ENCODE measurements at regions not wholly inside any gene's neighbourhood (a gene's known extent, or its start where the extent isn't known, plus 50 kb on each side); places are given as distances from the start of the nearest gene placed in this dataset.

- no peak overlapping the region for H2AFZ ChIP-seq
- H3K4me2 ChIP-seq (ENCODE audit: unreplicated experiment) = no peak overlapping the region
- peaks cover 23% of the 10 kb centered on the region for H3K27me3 ChIP-seq (replicated peaks; ENCODE audit: insufficient read depth)
- no peak overlapping the region for H3K4me3 ChIP-seq
- in situ Hi-C loops (cut with MboI) = no loop called here
- no peak overlapping the region for H3K9ac ChIP-seq
- DNase-seq = no peak
- 0 out of 2 replicates have a peak, but pooled peaks cover 4% of the 10 kb centered on the region for H3K4me1 ChIP-seq (ENCODE audit: insufficient read depth)
- H3F3A ChIP-seq (ENCODE audit: insufficient read depth) = no peaks in the 10 kb centered on the region
- no peaks in the 10 kb centered on the region for H3K79me2 ChIP-seq (ENCODE audit: insufficient read depth)
- no peaks in the 10 kb centered on the region for H3K9me3 ChIP-seq (ENCODE audit: low read depth)
- TF ChIP-seq EZH2phosphoT487 (IDR thresholded peaks at IDR 0.05; ENCODE audit: insufficient read depth, low read depth) (no peak), EZH2 (IDR thresholded peaks at IDR 0.05; ENCODE audit: insufficient read depth, poor library complexity, severe bottlenecking) (no peak)
- H4K20me1 ChIP-seq (ENCODE audit: insufficient read depth) = no peaks in the 10 kb centered on the region
- no peak overlapping the region for H3K27ac ChIP-seq
- no peaks in the 10 kb centered on the region for H3K36me3 ChIP-seq (ENCODE audit: low read depth)
- H3K9me2 ChIP-seq (ENCODE audit: insufficient read depth) = no peaks in the 10 kb centered on the region
- WGBS, 2 experiments (ENCODE audit: low coverage in 1 of 2, low lambda C conversion rate in 2 of 2, missing lambda C conversion rate in 2 of 2) = 22 to 29% methylated on average over 2 of the region's 2 CpGs
Observed at GRCh38 chr3:31466866-31467265, 65.9 kb upstream of the STT3B start.

- Histone ChIP-seq H4K20me1 (ENCODE audit: insufficient read depth) (no peaks in the 10 kb centered on the region), H2AFZ (no peak overlapping the region), H3K27me3 (replicated peaks; ENCODE audit: insufficient read depth) (peaks cover 19% of the 10 kb centered on the region; the same call in 1 of the 2 replicates), H3F3A (ENCODE audit: insufficient read depth) (no peaks in the 10 kb centered on the region), H3K36me3 (ENCODE audit: low read depth) (no peaks in the 10 kb centered on the region), H3K9ac (no peak overlapping the region), H3K4me3 (no peak overlapping the region), H3K9me3 (ENCODE audit: low read depth) (no peaks in the 10 kb centered on the region), H3K79me2 (ENCODE audit: insufficient read depth) (no peaks in the 10 kb centered on the region), H3K4me1 (ENCODE audit: insufficient read depth) (0 out of 2 replicates have a peak, but pooled peaks cover 4% of the 10 kb centered on the region), H3K4me2 (ENCODE audit: unreplicated experiment) (no peak overlapping the region), H3K27ac (no peak overlapping the region), H3K9me2 (ENCODE audit: insufficient read depth) (no peaks in the 10 kb centered on the region)
- no peak for DNase-seq
- TF ChIP-seq EZH2phosphoT487 (IDR thresholded peaks at IDR 0.05; ENCODE audit: insufficient read depth, low read depth) (no peak), EZH2 (IDR thresholded peaks at IDR 0.05; ENCODE audit: insufficient read depth, poor library complexity, severe bottlenecking) (no peak)
- 63 to 67% methylated on average over 3 of the region's 3 CpGs for WGBS, 2 experiments (ENCODE audit: low coverage in 1 of 2, low lambda C conversion rate in 2 of 2, missing lambda C conversion rate in 2 of 2)
- in situ Hi-C loops (cut with MboI) = no loop called here
Observed at GRCh38 chr3:31468433-31468832, 64.3 kb upstream of the STT3B start.

GRCh38 chr3:31469385-31469784 is 63.3 kb upstream of the STT3B start:
- H3K79me2 ChIP-seq (ENCODE audit: insufficient read depth) = no peaks in the 10 kb centered on the region
- H3K27me3 ChIP-seq (replicated peaks; ENCODE audit: insufficient read depth) = peaks cover 19% of the 10 kb centered on the region
- H3K9ac ChIP-seq = no peak overlapping the region
- in situ Hi-C loops (cut with MboI) = no loop called here
- H3K4me1 ChIP-seq (ENCODE audit: insufficient read depth) = 0 out of 2 replicates have a peak, but pooled peaks cover 4% of the 10 kb centered on the region
- H2AFZ ChIP-seq = no peak overlapping the region
- H3K9me3 ChIP-seq (ENCODE audit: low read depth) = no peaks in the 10 kb centered on the region
- no peak overlapping the region for H3K4me2 ChIP-seq (ENCODE audit: unreplicated experiment)
- no peaks in the 10 kb centered on the region for H4K20me1 ChIP-seq (ENCODE audit: insufficient read depth)
- WGBS, 2 experiments (ENCODE audit: low coverage in 1 of 2, low lambda C conversion rate in 2 of 2, missing lambda C conversion rate in 2 of 2) = 64% methylated on average over 3 of the region's 3 CpGs
- no peak overlapping the region for H3K27ac ChIP-seq
- no peaks in the 10 kb centered on the region for H3K36me3 ChIP-seq (ENCODE audit: low read depth)
- no peaks in the 10 kb centered on the region for H3K9me2 ChIP-seq (ENCODE audit: insufficient read depth)
- TF ChIP-seq EZH2phosphoT487 (IDR thresholded peaks at IDR 0.05; ENCODE audit: insufficient read depth, low read depth) = no peak
- TF ChIP-seq EZH2 (IDR thresholded peaks at IDR 0.05; ENCODE audit: insufficient read depth, poor library complexity, severe bottlenecking) = no peak
- H3K4me3 ChIP-seq = no peak overlapping the region
- no peaks in the 10 kb centered on the region for H3F3A ChIP-seq (ENCODE audit: insufficient read depth)
- DNase-seq = no peak

GRCh38 chr3:31472479-31473390 is 60.0 kb upstream of the STT3B start:
- no peak overlapping the region for H3K4me2 ChIP-seq (ENCODE audit: unreplicated experiment)
- in situ Hi-C loops (cut with MboI) = no loop called here
- no peaks in the 10 kb centered on the region for H3K4me1 ChIP-seq (ENCODE audit: insufficient read depth)
- H3K27me3 ChIP-seq (replicated peaks; ENCODE audit: insufficient read depth) = peaks cover 34% of the 10 kb centered on the region
- no peak for TF ChIP-seq EZH2 (IDR thresholded peaks at IDR 0.05; ENCODE audit: insufficient read depth, poor library complexity, severe bottlenecking)
- TF ChIP-seq EZH2phosphoT487 (IDR thresholded peaks at IDR 0.05; ENCODE audit: insufficient read depth, low read depth) = no peak
- H3K36me3 ChIP-seq (ENCODE audit: low read depth) = no peaks in the 10 kb centered on the region
- no peaks in the 10 kb centered on the region for H4K20me1 ChIP-seq (ENCODE audit: insufficient read depth)
- no peak overlapping the region for H3K9ac ChIP-seq
- 0 out of 2 replicates have a peak, but pooled peaks cover 3% of the 10 kb centered on the region for H3K9me2 ChIP-seq (ENCODE audit: insufficient read depth)
- DNase-seq = peak; percentile 19
- 66 to 67% methylated on average over 7 of the region's 7 CpGs for WGBS, 2 experiments (ENCODE audit: low coverage in 1 of 2, low lambda C conversion rate in 2 of 2, missing lambda C conversion rate in 2 of 2)
- H3K79me2 ChIP-seq (ENCODE audit: insufficient read depth) = no peaks in the 10 kb centered on the region
- H3K4me3 ChIP-seq = no peak overlapping the region
- H3K9me3 ChIP-seq (ENCODE audit: low read depth) = no peaks in the 10 kb centered on the region
- H3K27ac ChIP-seq = no peak overlapping the region
- no peak overlapping the region for H2AFZ ChIP-seq
- no peaks in the 10 kb centered on the region for H3F3A ChIP-seq (ENCODE audit: insufficient read depth)

Data from GM23248 (cell line).